ENCODE measurements at regions not wholly inside any gene's neighbourhood (a gene's known extent, or its start where the extent isn't known, plus 50 kb on each side); places are given as distances from the start of the nearest gene placed in this dataset.

DNA sequence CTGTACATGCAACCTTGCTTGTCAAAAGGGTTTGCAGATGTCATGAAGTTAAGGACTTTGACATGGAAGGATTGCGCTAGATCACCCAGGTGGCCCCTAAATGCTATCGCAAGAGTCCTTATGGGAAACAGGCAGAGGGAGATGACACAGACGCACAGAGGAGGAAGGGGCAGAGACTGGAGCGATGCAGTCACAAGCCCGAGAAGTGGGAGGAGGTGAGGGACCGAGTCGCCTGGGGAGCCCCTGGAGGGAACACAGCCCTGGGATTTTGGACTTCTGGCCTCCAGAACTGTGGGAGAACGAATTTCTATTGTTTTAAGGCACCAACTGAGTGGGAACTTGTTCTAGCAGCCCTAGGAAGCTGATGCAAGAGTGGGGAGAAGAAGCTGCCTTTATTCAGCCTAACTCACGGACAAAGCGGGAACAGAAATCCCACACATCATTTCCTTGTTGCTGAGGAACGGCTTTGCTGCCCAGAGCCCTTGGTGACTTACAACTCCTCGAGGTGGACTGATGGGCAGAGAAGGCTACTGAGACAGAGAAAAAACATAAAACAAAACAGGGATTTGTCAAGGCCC is 434.0 kb downstream of the PREX1 start:
- no peak for DNase-seq (ENCODE audit: extremely low spot score)
- no peak for TF ChIP-seq SP1 (IDR thresholded peaks at IDR 0.05)
- TF ChIP-seq ZNF384 (IDR thresholded peaks at IDR 0.05) = no peak
- no peak for TF ChIP-seq BHLHE40 (IDR thresholded peaks at IDR 0.05; ENCODE audit: borderline replicate concordance)
- CTCF ChIA-PET = no interaction called here
- POLR2A ChIA-PET = no interaction called here

DNA sequence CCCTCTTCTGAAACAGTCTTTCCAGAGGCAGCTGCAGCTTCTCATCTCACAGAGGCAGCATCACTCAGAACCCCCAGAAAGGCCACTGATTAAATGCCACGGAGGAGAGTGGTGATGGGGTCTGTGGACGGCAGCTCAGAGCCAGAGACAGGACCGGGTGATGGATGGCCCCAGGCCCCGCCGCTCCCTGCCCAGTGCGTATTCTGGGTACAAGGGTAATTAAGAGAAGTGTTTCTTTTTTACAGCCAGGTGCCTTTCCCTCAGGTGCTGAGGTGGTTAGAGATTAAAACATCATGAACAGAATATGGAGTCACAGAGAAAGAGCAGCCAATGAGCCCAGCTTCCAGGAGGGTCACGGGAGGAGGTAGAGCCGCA is 434.5 kb downstream of the PREX1 start:
- TF ChIP-seq LEF1 (IDR thresholded peaks at IDR 0.05; ENCODE audit: borderline replicate concordance) (no peak), SUZ12 (IDR thresholded peaks at IDR 0.05) (no peak), TARDBP (IDR thresholded peaks at IDR 0.05) (no peak), FOXM1 (IDR thresholded peaks at IDR 0.05; ENCODE audit: borderline replicate concordance) (no peak), ARNT (IDR thresholded peaks at IDR 0.05) (no peak), SP1 (IDR thresholded peaks at IDR 0.05) (no peak), FOXA1 (IDR thresholded peaks at IDR 0.05) (no peak), HDGF (IDR thresholded peaks at IDR 0.05; ENCODE audit: borderline replicate concordance) (no peak), L3MBTL2 (conservative IDR thresholded peaks at IDR 0.05) (no peak), FOXK2 (IDR thresholded peaks at IDR 0.05) (no peak), ELF4 (IDR thresholded peaks at IDR 0.05) (no peak), ZNF384 (IDR thresholded peaks at IDR 0.05) (no peak), NFRKB (IDR thresholded peaks at IDR 0.05) (no peak), CTBP1 (IDR thresholded peaks at IDR 0.05; ENCODE audit: borderline replicate concordance) (no peak), BHLHE40 (IDR thresholded peaks at IDR 0.05; ENCODE audit: borderline replicate concordance) (no peak)
- TF ChIP-seq, protein P1, sequence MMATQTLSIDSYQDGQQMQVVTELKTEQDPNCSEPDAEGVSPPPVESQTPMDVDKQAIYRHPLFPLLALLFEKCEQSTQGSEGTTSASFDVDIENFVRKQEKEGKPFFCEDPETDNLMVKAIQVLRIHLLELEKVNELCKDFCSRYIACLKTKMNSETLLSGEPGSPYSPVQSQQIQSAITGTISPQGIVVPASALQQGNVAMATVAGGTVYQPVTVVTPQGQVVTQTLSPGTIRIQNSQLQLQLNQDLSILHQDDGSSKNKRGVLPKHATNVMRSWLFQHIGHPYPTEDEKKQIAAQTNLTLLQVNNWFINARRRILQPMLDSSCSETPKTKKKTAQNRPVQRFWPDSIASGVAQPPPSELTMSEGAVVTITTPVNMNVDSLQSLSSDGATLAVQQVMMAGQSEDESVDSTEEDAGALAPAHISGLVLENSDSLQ (IDR thresholded peaks at IDR 0.05) = no peak
- DNase-seq (ENCODE audit: extremely low spot score) = no peak
- CTCF ChIA-PET = no interaction called here
- POLR2A ChIA-PET = no interaction called here

DNA sequence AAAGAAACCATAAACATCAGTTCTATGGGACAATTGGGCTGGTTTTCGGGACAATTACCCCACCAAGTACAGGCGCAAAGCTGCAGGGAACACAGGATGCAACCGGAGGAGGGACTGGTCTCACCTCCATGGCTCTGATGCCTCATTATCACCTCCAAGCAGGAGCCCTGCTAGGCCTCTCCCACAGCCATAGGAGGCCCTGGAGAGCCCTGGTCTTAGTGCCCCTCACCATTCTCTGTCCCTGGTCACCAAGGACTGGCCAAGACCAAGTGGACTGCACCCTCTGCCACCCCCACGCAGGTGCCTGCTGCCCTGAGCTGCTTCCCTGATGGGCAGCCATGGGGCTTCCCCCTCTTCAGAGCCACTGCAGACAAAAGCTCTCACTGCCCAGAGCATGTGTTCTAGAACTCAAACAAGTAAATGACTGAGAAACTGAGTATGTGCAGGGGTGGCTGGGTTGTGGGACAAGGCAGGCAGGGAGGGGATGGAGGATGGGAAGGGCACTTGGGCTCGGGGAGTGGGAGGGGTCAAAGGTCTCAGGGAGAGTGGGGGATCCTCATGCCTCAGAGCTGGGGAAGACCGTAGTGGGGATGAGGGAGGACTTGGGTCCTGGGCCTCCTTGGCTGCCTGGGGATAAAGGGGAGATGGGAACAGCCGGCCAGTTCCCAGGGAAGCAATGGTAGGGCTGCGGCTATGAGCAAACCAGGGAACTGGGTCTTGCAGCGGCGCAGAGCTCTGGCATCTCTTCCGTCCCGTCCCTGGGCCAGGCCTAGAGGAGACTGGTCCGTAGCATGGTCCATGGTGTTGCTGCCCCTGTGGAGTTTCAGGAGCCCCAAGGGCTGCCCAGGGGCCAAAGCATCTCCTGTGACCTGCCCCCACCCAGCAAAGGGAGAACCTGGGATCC is 435.1 kb downstream of the PREX1 start:
- ChIA-PET POLR2A (no interaction called here), CTCF (no interaction called here)
- no peak for DNase-seq (ENCODE audit: extremely low spot score)
- TF ChIP-seq L3MBTL2 (conservative IDR thresholded peaks at IDR 0.05) = no peak
- TF ChIP-seq NFRKB (IDR thresholded peaks at IDR 0.05) = no peak
- no peak for TF ChIP-seq CTBP1 (IDR thresholded peaks at IDR 0.05; ENCODE audit: borderline replicate concordance)
- TF ChIP-seq, protein P1 (IDR thresholded peaks at IDR 0.05) = no peak
- TF ChIP-seq ARNT (IDR thresholded peaks at IDR 0.05) = no peak
- no peak for TF ChIP-seq ELF4 (IDR thresholded peaks at IDR 0.05)
- TF ChIP-seq HDGF (IDR thresholded peaks at IDR 0.05; ENCODE audit: borderline replicate concordance) = no peak
- TF ChIP-seq FOXK2 (IDR thresholded peaks at IDR 0.05) = no peak
- no peak for TF ChIP-seq SUZ12 (IDR thresholded peaks at IDR 0.05)
- no peak for TF ChIP-seq SP1 (IDR thresholded peaks at IDR 0.05)
- no peak for TF ChIP-seq LEF1 (IDR thresholded peaks at IDR 0.05; ENCODE audit: borderline replicate concordance)

DNA sequence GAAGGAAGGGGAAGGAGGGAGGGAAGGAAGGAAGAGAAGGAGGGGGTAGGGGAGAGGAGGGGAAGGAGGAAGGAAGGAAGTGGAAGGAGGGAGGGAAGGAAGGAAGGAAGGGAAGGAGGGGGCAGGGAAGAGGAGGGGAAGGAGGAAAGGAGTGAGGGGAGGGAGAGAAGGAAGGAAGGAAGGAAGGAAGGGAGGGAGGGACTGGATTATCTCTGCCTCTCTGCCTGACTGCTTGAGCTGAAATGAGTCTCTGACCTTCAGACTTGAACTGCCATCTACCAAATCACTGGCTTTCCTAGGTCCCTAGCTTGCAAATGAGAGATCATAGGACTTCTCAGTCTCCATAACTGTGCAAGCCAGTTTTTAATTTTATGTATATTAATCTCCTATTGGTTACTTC is 436.8 kb downstream of the PREX1 start:
- ChIA-PET CTCF (no interaction called here), POLR2A (no interaction called here)
- DNase-seq (ENCODE audit: extremely low spot score) = no peak
- TF ChIP-seq HDGF (IDR thresholded peaks at IDR 0.05; ENCODE audit: borderline replicate concordance) (no peak), ZNF384 (IDR thresholded peaks at IDR 0.05) (no peak), L3MBTL2 (conservative IDR thresholded peaks at IDR 0.05) (no peak), FOXM1 (IDR thresholded peaks at IDR 0.05; ENCODE audit: borderline replicate concordance) (no peak), SP1 (IDR thresholded peaks at IDR 0.05) (no peak)

DNA sequence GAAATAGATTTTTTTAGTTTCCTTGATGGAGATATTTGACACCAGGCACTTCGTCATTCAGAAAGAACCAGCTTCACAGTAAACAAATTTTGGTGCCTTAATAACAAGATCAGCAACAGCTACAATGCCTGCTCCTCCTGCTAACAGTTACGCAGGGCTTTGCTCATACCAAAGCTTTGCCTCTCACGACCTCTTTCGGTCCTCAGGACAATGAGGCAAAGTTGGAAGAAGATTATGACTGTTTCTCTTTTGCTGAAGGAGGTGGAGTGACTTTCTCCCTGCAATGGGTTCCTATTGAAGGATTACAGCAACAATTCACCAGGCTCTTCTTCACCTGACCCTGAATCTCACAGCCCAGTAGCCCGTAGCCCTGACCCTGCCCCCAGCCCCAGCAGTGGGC is 440.1 kb downstream of the PREX1 start:
- no peak for DNase-seq (ENCODE audit: extremely low spot score)
- CTCF ChIA-PET = no interaction called here
- POLR2A ChIA-PET = no interaction called here
- no peak for TF ChIP-seq SP1 (IDR thresholded peaks at IDR 0.05)
- TF ChIP-seq CTBP1 (IDR thresholded peaks at IDR 0.05; ENCODE audit: borderline replicate concordance) = no peak
- TF ChIP-seq NFRKB (IDR thresholded peaks at IDR 0.05) = no peak
- TF ChIP-seq FOXM1 (IDR thresholded peaks at IDR 0.05; ENCODE audit: borderline replicate concordance) = no peak
- TF ChIP-seq FOXK2 (IDR thresholded peaks at IDR 0.05) = no peak
- TF ChIP-seq BHLHE40 (IDR thresholded peaks at IDR 0.05; ENCODE audit: borderline replicate concordance) = no peak
- no peak for TF ChIP-seq ARNT (IDR thresholded peaks at IDR 0.05)
- no peak for TF ChIP-seq HDGF (IDR thresholded peaks at IDR 0.05; ENCODE audit: borderline replicate concordance)
- TF ChIP-seq, protein P1 (IDR thresholded peaks at IDR 0.05) = no peak
- no peak for TF ChIP-seq LEF1 (IDR thresholded peaks at IDR 0.05; ENCODE audit: borderline replicate concordance)

DNA sequence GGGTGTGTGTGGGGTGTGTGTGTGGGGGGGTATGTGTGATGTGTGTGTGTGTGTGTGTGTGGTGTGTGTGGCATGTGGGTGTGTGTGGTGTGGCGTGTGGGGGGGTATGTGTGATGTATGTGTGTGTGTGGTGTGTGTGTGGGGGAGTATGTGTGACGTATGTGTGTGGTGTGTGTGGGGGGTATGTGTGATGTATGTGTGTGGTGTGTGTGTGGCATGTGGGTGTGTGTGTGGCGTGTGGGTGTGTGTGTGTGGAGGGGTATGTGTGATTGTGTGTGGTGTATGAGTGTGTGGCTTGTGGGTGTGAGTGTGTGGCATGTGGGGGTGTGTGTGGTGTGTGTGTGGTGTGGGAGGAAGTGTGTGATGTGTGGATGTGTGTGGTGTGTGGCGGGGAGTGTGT is 442.3 kb downstream of the PREX1 start:
- TF ChIP-seq TARDBP (IDR thresholded peaks at IDR 0.05) = no peak
- no peak for TF ChIP-seq FOXK2 (IDR thresholded peaks at IDR 0.05)
- TF ChIP-seq HDGF (IDR thresholded peaks at IDR 0.05; ENCODE audit: borderline replicate concordance) = no peak
- no peak for TF ChIP-seq BHLHE40 (IDR thresholded peaks at IDR 0.05; ENCODE audit: borderline replicate concordance)
- TF ChIP-seq LEF1 (IDR thresholded peaks at IDR 0.05; ENCODE audit: borderline replicate concordance) = no peak
- TF ChIP-seq, protein P1 (IDR thresholded peaks at IDR 0.05) = no peak
- no peak for TF ChIP-seq FOXA1 (IDR thresholded peaks at IDR 0.05)
- no peak for TF ChIP-seq SUZ12 (IDR thresholded peaks at IDR 0.05)
- TF ChIP-seq FOXM1 (IDR thresholded peaks at IDR 0.05; ENCODE audit: borderline replicate concordance) = no peak
- TF ChIP-seq ZNF384 (IDR thresholded peaks at IDR 0.05) = no peak
- TF ChIP-seq NFRKB (IDR thresholded peaks at IDR 0.05) = no peak
- TF ChIP-seq ELF4 (IDR thresholded peaks at IDR 0.05) = no peak
- no peak for TF ChIP-seq ARNT (IDR thresholded peaks at IDR 0.05)
- no peak for TF ChIP-seq SP1 (IDR thresholded peaks at IDR 0.05)
- DNase-seq (ENCODE audit: extremely low spot score) = no peak
- POLR2A ChIA-PET = no interaction called here
- CTCF ChIA-PET = no interaction called here

Data from HEK293T (cell line).